GM06990 (cell line): ENCODE measurements at regions not wholly inside any gene's neighbourhood (a gene's known extent, or its start where the extent isn't known, plus 50 kb on each side); places are given as distances from the start of the nearest gene placed in this dataset.

ENCODE experiments used
- DNase-seq: peaks from one replicate; pipeline ENCODE4 v3.0.0-alpha.2; 2011; ENCODE audit not compliant: insufficient read length; ENCODE audit errors: extremely low read depth
- H3K27me3 ChIP-seq: replicated peaks from 2 replicates; pipeline ENCODE4 v1.6.0; 2011; ENCODE audit warnings: low read length; ENCODE audit not compliant: control insufficient read depth, insufficient read depth
- H3K36me3 ChIP-seq: 2 replicates; pipeline ENCODE4 v1.5.1; 2011; ENCODE audit warnings: low read length; ENCODE audit not compliant: control insufficient read depth, insufficient read depth
- H3K4me3 ChIP-seq: replicated peaks from 2 replicates; pipeline ENCODE4 v1.5.1; 2011; ENCODE audit warnings: low read depth, mild to moderate bottlenecking, control low read depth, low read length
- CTCF ChIP-seq: IDR thresholded peaks from 2 replicates; pipeline ENCODE4 v1.5.1; 2011; ENCODE audit warnings: low read length, control low read depth, mild to moderate bottlenecking, inconsistent platforms; ENCODE audit not compliant: insufficient read depth, poor library complexity, severe bottlenecking

GRCh38 chr1:181208083-181208482 lies 119.6 kb downstream of the IER5 start:
- Histone ChIP-seq H3K36me3 (no peaks in the 10 kb centered on the region), H3K27me3 (peaks cover 3% of the 10 kb centered on the region), H3K4me3 (no peak overlapping the region)
- TF ChIP-seq CTCF = no peak
- no peak for DNase-seq

- TF ChIP-seq CTCF = no peak
- Histone ChIP-seq H3K27me3 (peaks cover 3% of the 10 kb centered on the region), H3K4me3 (no peak overlapping the region), H3K36me3 (no peaks in the 10 kb centered on the region)
- DNase-seq = no peak
Measured at GRCh38 chr1:181208967-181209366, 120.5 kb downstream of the IER5 start.

- DNase-seq = no peak
- Histone ChIP-seq H3K36me3 (no peaks in the 10 kb centered on the region), H3K4me3 (no peak overlapping the region), H3K27me3 (peaks cover 1% of the 10 kb centered on the region)
- no peak for TF ChIP-seq CTCF
Measured at GRCh38 chr1:181213056-181213455, 124.6 kb downstream of the IER5 start.

GRCh38 chr1:181216591-181216994 lies 128.1 kb downstream of the IER5 start:
- Histone ChIP-seq H3K4me3 (no peak overlapping the region), H3K36me3 (no peaks in the 10 kb centered on the region), H3K27me3 (no peaks in the 10 kb centered on the region; the same call in none of the 2 replicates)
- no peak for TF ChIP-seq CTCF
- DNase-seq = no peak

- H3K36me3 ChIP-seq = no peaks in the 10 kb centered on the region
- TF ChIP-seq CTCF = no peak
- no peak overlapping the region for H3K4me3 ChIP-seq
- H3K27me3 ChIP-seq = no peaks in the 10 kb centered on the region
- no peak for DNase-seq
Measured at GRCh38 chr1:181219938-181220337, 131.4 kb downstream of the IER5 start.

GRCh38 chr1:181221078-181221477 lies 132.6 kb downstream of the IER5 start:
- no peak for TF ChIP-seq CTCF
- Histone ChIP-seq H3K4me3 (no peak overlapping the region), H3K36me3 (no peaks in the 10 kb centered on the region), H3K27me3 (no peaks in the 10 kb centered on the region)
- no peak for DNase-seq
